SU-DHL-6 (cell line): ENCODE measurements at regions not wholly inside any gene's neighbourhood (a gene's known extent, or its start where the extent isn't known, plus 50 kb on each side); places are given as distances from the start of the nearest gene placed in this dataset.

ENCODE experiments used
- CTCF ChIP-seq: fragments of 200-600 bp; sonication (generic); IDR thresholded peaks from one replicate; pipeline ENCODE4 v1.5.1; 2017; ENCODE audit warnings: antibody characterized with exemption, mild to moderate bottlenecking, low read length, moderate library complexity; ENCODE audit not compliant: insufficient read depth, poor library complexity, severe bottlenecking
- EZH2phosphoT487 ChIP-seq: fragments of 200-600 bp; sonication (generic), shearing (Covaris generic); conservative IDR thresholded peaks from 2 replicates; pipeline ENCODE4 v1.6.1; 2018; ENCODE audit warnings: mild to moderate bottlenecking, antibody characterized with exemption, low read length, moderate library complexity, mixed read lengths

GRCh38 chr2:192578780-192579179, 384.0 kb upstream of the TMEFF2 start:
- no peak for TF ChIP-seq CTCF
- no peak for TF ChIP-seq EZH2phosphoT487
